ENCODE measurements at regions not wholly inside any gene's neighbourhood (a gene's known extent, or its start where the extent isn't known, plus 50 kb on each side); places are given as distances from the start of the nearest gene placed in this dataset.

- no peak for DNase-seq
- intact Hi-C loops (cut with DNase I): no loop called here
- ATAC-seq: no peak
- Histone ChIP-seq H3K36me3 (no peaks in the 10 kb centered on the region), H3K27ac (no peak overlapping the region), H3K4me1 (no peaks in the 10 kb centered on the region), H3K9me3 (no peaks in the 10 kb centered on the region), H3K27me3 (no peaks in the 10 kb centered on the region), H3K4me3 (no peak overlapping the region)
- TF ChIP-seq CTCF (IDR thresholded peaks at IDR 0.05): no peak
Measured at GRCh38 chr20:6838181-6838826, 70.8 kb downstream of the BMP2 start.

- H3K27me3 ChIP-seq: no peaks in the 10 kb centered on the region
- no peak overlapping the region for H3K27ac ChIP-seq
- H3K4me3 ChIP-seq: no peak overlapping the region
- intact Hi-C loops (cut with DNase I): no loop called here
- no peak for TF ChIP-seq CTCF (IDR thresholded peaks at IDR 0.05)
- no peaks in the 10 kb centered on the region for H3K36me3 ChIP-seq
- DNase-seq (no peak), ATAC-seq (no peak)
- H3K4me1 ChIP-seq: no peaks in the 10 kb centered on the region
- H3K9me3 ChIP-seq: no peaks in the 10 kb centered on the region
Measured at GRCh38 chr20:6841128-6841527, 73.6 kb downstream of the BMP2 start.

- H3K9me3 ChIP-seq: no peaks in the 10 kb centered on the region
- no peaks in the 10 kb centered on the region for H3K36me3 ChIP-seq
- peaks cover 5% of the 10 kb centered on the region for H3K27me3 ChIP-seq
- intact Hi-C loops (cut with DNase I): no loop called here
- ATAC-seq (no peak), DNase-seq (no peak)
- no peak overlapping the region for H3K27ac ChIP-seq
- H3K4me3 ChIP-seq: no peak overlapping the region
- H3K4me1 ChIP-seq: no peaks in the 10 kb centered on the region
- TF ChIP-seq CTCF (IDR thresholded peaks at IDR 0.05): no peak
Measured at GRCh38 chr20:6845141-6845540, 77.7 kb downstream of the BMP2 start.

DNA sequence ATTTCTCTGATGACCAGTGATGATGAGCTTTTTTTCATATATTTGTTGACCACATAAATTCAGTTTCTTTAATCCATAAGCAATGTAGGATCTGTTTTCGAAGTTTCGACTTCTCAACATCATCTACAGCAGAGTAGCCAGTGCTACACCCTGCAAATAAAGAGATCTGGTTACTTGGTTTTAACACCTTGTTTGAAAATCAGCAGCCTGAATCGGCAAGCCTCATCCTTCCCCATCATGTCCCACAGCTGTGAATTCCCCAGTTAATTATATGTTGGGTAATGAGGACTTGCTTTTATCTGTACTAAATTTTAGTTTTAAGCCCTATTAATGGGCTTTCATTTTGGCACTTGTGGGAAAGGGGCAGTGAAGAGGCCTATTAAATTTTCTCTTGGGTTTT is 80.6 kb downstream of the BMP2 start:
- H3K36me3 ChIP-seq: no peaks in the 10 kb centered on the region
- H3K27ac ChIP-seq: no peak overlapping the region
- TF ChIP-seq CTCF (IDR thresholded peaks at IDR 0.05): no peak
- DNase-seq (no peak), ATAC-seq (no peak)
- no peaks in the 10 kb centered on the region for H3K9me3 ChIP-seq
- H3K27me3 ChIP-seq: peaks cover 5% of the 10 kb centered on the region
- no peaks in the 10 kb centered on the region for H3K4me1 ChIP-seq
- no peak overlapping the region for H3K4me3 ChIP-seq
- intact Hi-C loops (cut with DNase I): no loop called here

- no peak for DNase-seq
- H3K27me3 ChIP-seq: peaks cover 5% of the 10 kb centered on the region
- H3K9me3 ChIP-seq: no peaks in the 10 kb centered on the region
- H3K4me3 ChIP-seq: no peak overlapping the region
- no peak for ATAC-seq
- intact Hi-C loops (cut with DNase I): no loop called here
- H3K4me1 ChIP-seq: no peaks in the 10 kb centered on the region
- no peak for TF ChIP-seq CTCF (IDR thresholded peaks at IDR 0.05)
- H3K36me3 ChIP-seq: no peaks in the 10 kb centered on the region
- no peak overlapping the region for H3K27ac ChIP-seq
Measured at GRCh38 chr20:6848992-6849391, 81.5 kb downstream of the BMP2 start.

- no peak for TF ChIP-seq CTCF (IDR thresholded peaks at IDR 0.05)
- H3K27ac ChIP-seq: no peak overlapping the region
- H3K9me3 ChIP-seq: no peaks in the 10 kb centered on the region
- ATAC-seq: no peak
- H3K27me3 ChIP-seq: peaks cover 5% of the 10 kb centered on the region
- no peak for DNase-seq
- no peaks in the 10 kb centered on the region for H3K36me3 ChIP-seq
- H3K4me1 ChIP-seq: no peaks in the 10 kb centered on the region
- no peak overlapping the region for H3K4me3 ChIP-seq
- intact Hi-C loops (cut with DNase I): no loop called here
Measured at GRCh38 chr20:6851136-6851535, 83.7 kb downstream of the BMP2 start.

All from upper lobe of right lung (tissue), 1 donor.